HL-60 (cell line): ENCODE measurements at regions not wholly inside any gene's neighbourhood (a gene's known extent, or its start where the extent isn't known, plus 50 kb on each side); places are given as distances from the start of the nearest gene placed in this dataset.
"Not testable (repeated sequence)": the region's sequence is repeated elsewhere in the genome, so short reads cannot be mapped to it uniquely, and the experiment has no call there.

Experiments
- DNase-seq, 2 experiments: peaks; one replicate each; pipeline ENCODE4 v3.0.0-alpha.2; 2010 to 2020; ENCODE audit warnings: low read depth in 1 of 2, low spot score in 1 of 2
- H3K27ac ChIP-seq: fragments of 250-450 bp; sonication (Bioruptor Pico); replicated peaks from 2 replicates; pipeline ENCODE4 v1.5.1; 2020; ENCODE audit warnings: mild to moderate bottlenecking, moderate library complexity
- H3K27me3 ChIP-seq: fragments of 250-450 bp; sonication (Bioruptor Pico); 2 replicates; pipeline ENCODE4 v1.5.1; 2021; ENCODE audit warnings: mild to moderate bottlenecking, moderate library complexity; ENCODE audit not compliant: insufficient read depth, poor library complexity, severe bottlenecking
- H3K4me3 ChIP-seq: replicated peaks from 2 replicates; pipeline ENCODE4 v1.5.1; 2011; ENCODE audit warnings: mild to moderate bottlenecking, control low read depth, low read length; ENCODE audit not compliant: insufficient read depth
- GABPA ChIP-seq: IDR thresholded peaks from 2 replicates; pipeline ENCODE4 v1.6.1; 2012; ENCODE audit warnings: low read depth
- POLR2AphosphoS5 ChIP-seq: IDR thresholded peaks from 2 replicates; pipeline ENCODE4 v1.6.1; 2012; ENCODE audit warnings: low read depth
- SPI1 ChIP-seq: IDR thresholded peaks from 2 replicates; pipeline ENCODE4 v1.6.1; 2012; ENCODE audit warnings: low read depth, mild to moderate bottlenecking, borderline replicate concordance
- TF ChIP-seq, protein P1 (sequence below): IDR thresholded peaks from 2 replicates; pipeline ENCODE4 v1.6.1; 2012; ENCODE audit warnings: low read depth; ENCODE audit not compliant: insufficient replicate concordance
- TF ChIP-seq, protein P2 (sequence below): IDR thresholded peaks from one replicate; pipeline ENCODE4 v1.5.1; 2011; ENCODE audit warnings: low read length, control low read depth, inconsistent platforms; ENCODE audit not compliant: insufficient read depth

DNA sequence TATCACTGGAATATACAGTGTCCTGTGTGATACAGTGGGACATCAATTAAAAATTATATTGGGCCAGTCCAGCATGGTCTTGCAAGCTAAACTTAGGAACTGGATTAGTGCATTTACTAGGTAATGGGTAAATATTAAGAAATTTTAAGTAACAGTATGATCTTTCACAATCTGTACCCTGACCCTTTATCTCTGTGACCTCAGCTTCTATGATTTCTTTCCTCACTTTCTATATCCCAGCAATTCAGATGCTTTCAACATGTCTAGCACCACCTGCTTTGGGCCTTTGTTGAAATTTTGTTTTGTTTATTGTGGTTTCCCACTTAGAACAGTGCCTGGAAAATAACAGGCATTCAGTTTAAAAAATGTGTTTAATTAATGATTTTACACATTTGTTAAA lies 2295.4 kb downstream of the ARAP2 start:
- Histone ChIP-seq H3K27me3 (no peaks in the 10 kb centered on the region), H3K27ac (no peak overlapping the region), H3K4me3 (no peak overlapping the region)
- DNase-seq = no peak
- no peak for TF ChIP-seq POLR2AphosphoS5
- TF ChIP-seq, protein P1, sequence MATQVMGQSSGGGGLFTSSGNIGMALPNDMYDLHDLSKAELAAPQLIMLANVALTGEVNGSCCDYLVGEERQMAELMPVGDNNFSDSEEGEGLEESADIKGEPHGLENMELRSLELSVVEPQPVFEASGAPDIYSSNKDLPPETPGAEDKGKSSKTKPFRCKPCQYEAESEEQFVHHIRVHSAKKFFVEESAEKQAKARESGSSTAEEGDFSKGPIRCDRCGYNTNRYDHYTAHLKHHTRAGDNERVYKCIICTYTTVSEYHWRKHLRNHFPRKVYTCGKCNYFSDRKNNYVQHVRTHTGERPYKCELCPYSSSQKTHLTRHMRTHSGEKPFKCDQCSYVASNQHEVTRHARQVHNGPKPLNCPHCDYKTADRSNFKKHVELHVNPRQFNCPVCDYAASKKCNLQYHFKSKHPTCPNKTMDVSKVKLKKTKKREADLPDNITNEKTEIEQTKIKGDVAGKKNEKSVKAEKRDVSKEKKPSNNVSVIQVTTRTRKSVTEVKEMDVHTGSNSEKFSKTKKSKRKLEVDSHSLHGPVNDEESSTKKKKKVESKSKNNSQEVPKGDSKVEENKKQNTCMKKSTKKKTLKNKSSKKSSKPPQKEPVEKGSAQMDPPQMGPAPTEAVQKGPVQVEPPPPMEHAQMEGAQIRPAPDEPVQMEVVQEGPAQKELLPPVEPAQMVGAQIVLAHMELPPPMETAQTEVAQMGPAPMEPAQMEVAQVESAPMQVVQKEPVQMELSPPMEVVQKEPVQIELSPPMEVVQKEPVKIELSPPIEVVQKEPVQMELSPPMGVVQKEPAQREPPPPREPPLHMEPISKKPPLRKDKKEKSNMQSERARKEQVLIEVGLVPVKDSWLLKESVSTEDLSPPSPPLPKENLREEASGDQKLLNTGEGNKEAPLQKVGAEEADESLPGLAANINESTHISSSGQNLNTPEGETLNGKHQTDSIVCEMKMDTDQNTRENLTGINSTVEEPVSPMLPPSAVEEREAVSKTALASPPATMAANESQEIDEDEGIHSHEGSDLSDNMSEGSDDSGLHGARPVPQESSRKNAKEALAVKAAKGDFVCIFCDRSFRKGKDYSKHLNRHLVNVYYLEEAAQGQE = no peak
- TF ChIP-seq SPI1 = no peak
- TF ChIP-seq, protein P2, sequence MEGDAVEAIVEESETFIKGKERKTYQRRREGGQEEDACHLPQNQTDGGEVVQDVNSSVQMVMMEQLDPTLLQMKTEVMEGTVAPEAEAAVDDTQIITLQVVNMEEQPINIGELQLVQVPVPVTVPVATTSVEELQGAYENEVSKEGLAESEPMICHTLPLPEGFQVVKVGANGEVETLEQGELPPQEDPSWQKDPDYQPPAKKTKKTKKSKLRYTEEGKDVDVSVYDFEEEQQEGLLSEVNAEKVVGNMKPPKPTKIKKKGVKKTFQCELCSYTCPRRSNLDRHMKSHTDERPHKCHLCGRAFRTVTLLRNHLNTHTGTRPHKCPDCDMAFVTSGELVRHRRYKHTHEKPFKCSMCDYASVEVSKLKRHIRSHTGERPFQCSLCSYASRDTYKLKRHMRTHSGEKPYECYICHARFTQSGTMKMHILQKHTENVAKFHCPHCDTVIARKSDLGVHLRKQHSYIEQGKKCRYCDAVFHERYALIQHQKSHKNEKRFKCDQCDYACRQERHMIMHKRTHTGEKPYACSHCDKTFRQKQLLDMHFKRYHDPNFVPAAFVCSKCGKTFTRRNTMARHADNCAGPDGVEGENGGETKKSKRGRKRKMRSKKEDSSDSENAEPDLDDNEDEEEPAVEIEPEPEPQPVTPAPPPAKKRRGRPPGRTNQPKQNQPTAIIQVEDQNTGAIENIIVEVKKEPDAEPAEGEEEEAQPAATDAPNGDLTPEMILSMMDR = no peak
- TF ChIP-seq GABPA = no peak

DNA sequence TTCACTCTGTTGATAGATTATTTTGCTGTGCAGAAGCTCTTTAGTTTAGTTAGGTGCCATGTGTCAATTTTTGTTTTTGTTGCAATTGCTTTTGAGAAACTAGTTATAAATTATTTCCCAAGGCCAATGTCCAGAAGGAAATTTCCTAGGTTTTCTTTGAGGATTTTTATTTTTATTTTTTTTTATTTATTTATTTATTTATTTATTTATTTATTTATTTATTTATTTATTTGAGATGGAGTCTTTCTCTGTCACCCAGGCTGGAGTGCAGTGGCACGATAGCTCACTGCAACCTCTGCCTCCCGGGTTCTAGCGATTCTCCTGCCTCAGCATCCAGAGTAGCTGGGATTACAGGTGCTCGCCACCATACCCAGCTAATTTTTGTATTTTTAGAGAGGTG lies 2290.5 kb downstream of the ARAP2 start:
- not testable (repeated sequence) for H3K27me3 ChIP-seq, H3K27ac ChIP-seq, DNase-seq, H3K4me3 ChIP-seq

DNA sequence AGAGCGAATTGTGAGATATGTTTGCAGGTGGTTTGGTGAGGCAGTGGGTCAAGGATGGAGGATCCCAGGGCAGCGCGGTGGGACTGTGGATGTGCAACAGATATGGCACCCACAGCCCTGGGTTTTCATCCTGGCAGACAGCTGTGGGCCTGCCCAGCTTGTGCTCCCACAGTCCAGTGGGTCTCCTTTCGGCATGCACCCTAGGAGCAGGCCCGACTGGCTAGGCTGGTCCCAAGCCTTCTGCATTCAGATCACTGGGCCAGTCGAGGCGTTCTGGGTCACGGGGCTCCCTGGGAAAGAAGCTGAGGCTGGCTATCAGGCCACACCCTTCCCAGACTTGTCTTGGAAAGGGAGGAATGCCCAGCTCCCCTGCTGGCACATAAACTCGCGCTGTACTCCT lies 2289.6 kb downstream of the ARAP2 start:
- H3K4me3 ChIP-seq = no peak overlapping the region
- TF ChIP-seq, protein P2 = no peak
- TF ChIP-seq POLR2AphosphoS5 = no peak
- TF ChIP-seq GABPA = no peak
- TF ChIP-seq, protein P1 = no peak
- no peaks in the 10 kb centered on the region for H3K27me3 ChIP-seq
- DNase-seq = no peak
- no peak overlapping the region for H3K27ac ChIP-seq

DNA sequence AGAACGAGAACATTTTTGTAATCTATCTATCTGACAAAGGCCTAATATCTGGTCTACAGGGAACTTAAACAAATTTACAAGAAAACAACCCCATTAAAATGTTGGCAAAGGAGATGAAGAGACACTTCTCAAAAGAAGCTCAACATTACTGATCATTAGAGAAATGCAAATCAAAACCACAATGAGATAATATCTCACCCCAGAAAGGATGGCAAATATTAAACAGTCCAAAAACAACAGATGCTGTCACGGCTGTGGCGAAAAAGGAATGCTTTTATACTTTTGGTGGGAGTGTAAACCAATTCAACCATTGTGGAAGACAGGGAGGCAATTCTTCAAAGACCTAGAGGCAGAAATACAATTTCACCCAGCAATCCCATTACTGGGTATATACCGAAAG lies 2284.8 kb downstream of the ARAP2 start:
- DNase-seq = no peak
- Histone ChIP-seq H3K27me3 (no peaks in the 10 kb centered on the region), H3K4me3 (no peak overlapping the region), H3K27ac (no peak overlapping the region)
- TF ChIP-seq GABPA (no peak), SPI1 (no peak), POLR2AphosphoS5 (no peak)
- TF ChIP-seq, protein P2 = no peak
- TF ChIP-seq, protein P1 = no peak
